ENCODE measurements at regions not wholly inside any gene's neighbourhood (a gene's known extent, or its start where the extent isn't known, plus 50 kb on each side); places are given as distances from the start of the nearest gene placed in this dataset.

GRCh38 chr1:217029281-217030157, 306.3 kb upstream of the ESRRG start:
- DNase-seq: no peak

- no peak for DNase-seq
Measured at GRCh38 chr1:217027403-217028080, 304.3 kb upstream of the ESRRG start.

GRCh38 chr1:217026531-217026930, 303.3 kb upstream of the ESRRG start:
- no peak for DNase-seq

DNA sequence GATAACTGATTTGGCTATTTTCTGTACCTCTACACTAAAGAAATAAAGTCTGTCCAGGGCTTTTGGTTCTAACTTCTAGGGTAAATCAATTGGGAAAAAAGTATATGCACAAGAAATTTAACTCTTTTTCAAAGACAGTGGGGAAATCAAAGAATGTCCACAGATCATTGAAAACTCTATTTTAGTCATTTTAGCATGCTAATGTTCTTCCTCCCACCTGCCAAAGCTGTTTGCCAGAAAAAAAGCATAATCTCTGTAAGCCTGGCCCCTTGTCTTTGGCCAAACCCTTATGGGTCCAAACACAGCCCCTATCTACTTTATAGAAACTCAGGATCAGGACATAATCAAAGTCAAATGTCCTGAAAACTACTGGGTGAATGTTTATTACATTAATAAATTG, 302.2 kb upstream of the ESRRG start:
- DNase-seq: no peak

DNA sequence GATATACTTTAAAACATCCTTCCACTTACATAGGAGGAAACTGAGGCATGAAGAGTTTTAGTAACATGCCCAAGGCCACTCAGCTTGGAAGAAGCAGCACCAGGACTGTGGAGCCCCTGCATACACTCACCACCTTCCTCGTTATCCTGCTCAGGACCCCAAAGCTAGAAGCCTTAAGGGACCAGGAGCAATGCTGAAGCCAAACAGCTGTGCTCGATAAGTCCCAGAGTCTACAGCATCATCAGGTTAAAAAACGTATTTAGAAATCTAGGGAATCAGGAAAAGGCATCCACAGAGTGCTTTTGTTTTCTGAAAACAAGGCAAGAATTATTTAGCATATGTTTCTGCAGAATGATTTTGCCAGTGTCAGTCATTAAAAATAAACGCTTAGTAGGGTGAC, 301.7 kb upstream of the ESRRG start:
- no peak for DNase-seq

- no peak for DNase-seq
Measured at GRCh38 chr1:217021956-217022355, 298.7 kb upstream of the ESRRG start.

DNA sequence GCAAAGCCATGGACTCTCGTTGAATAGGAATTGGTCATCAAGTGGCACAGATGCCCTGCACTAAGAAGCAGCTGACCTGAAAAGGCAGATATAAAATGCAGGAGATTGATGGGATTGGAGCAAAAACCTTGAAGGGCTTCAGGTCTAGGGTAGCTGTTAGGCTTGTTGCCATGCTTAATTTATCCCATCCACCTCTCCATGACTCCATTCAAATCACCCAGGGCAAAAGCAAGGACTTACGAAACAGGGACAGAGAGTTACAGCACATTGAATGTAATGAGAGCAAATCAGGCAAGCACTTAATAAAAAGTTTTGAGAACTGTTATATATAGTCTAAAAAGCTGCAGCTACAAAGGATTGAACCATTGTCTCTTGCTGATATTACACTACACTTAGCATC, 298.2 kb upstream of the ESRRG start:
- DNase-seq: no peak

DNA sequence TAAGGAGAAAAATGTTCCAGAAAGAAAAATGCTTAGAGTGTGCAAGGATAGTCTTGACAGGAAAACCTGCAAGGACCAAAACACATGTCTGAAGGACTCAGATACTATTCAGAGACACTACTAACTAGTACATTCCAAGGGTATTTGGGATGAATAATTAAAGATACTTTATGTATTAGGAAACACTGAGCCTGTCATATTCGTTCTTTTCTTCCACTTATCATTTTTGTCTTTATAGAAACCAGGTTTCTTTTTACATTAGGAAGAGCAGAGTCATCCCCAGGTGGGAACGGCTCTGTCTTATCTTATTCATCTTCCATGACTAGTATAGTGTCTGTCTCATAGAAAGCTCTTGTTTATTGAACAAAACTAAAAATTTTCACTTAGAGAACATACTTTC, 296.2 kb upstream of the ESRRG start:
- no peak for DNase-seq

- no peak for DNase-seq
Measured at GRCh38 chr1:217018648-217019047, 295.4 kb upstream of the ESRRG start.

GRCh38 chr1:217017165-217017564, 293.9 kb upstream of the ESRRG start:
- DNase-seq: no peak

DNA sequence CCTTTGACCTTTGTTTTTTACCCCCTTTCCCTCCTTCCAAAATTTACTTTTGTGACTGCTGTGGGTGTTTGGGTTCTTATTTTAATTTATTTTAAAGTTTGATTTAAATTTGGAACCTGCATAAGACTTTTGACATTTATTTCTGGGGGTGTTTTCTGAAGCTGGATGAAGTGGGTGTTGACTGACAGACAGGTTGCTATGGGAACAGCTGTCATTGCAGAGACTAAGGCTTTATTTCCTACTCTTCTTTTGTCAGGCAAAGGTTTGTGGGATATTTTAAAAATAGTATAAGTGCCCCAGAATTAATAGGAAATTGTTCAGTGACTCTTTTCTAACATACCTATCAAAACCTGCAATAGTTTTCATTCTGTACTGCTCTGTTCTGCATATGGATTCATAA, 290.8 kb upstream of the ESRRG start:
- no peak for DNase-seq

GRCh38 chr1:217012659-217013058, 289.4 kb upstream of the ESRRG start:
- no peak for DNase-seq

DNA sequence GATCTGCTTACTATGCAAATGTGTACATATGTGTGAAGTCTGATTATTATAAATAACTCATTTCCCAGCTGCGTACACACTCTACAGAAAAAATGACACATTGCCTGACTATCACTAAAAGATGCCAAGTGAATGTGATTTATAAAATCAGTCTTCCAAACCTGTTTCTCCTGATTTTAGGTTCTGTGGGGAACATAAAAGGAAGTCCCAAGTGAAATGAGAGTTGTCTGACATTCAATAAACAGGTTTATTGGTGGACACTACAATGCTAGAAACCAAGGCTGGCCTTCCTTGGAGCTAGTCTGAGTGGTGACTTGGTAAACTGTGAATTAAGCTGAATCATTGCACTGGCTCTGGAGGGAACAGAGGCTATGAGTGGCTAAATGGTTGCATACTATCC, 287.9 kb upstream of the ESRRG start:
- no peak for DNase-seq

DNA sequence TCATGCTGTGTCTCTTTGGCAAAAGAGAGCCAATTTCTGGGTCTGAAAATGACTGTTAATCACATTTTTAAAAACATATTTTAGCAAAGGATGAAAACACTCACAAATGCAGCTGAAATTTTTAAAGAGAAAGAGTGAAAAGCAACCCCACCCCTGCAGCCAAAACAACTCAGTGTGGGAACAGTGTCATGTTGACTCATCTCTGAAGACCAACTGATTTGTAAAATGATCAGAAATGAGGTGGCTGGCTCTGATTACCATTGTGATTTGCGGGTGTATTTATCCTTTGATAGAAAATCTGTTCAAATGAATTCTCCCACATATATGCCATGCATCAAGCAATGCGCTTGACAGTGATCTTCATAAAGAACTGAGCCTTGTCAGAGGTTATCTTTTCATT, 287.0 kb upstream of the ESRRG start:
- DNase-seq: no peak

DNA sequence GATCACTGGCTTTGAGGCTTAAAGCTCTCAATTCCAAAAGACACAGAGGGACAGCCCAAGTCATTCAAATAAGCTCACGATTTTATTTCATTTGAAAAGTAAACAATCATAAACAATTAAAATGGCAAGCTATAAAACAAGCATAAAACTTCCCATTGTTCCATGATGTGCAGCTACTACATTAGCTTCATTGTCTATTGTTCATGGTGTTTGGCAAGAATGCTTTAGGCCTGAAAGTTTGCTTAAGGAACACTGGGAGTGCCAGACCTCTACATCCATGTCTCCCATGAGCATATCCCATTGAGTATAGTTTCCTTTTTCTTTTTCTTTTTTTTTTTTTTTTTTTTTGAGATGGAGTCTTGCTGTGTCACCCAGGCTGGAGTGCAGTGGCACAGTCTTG, 286.1 kb upstream of the ESRRG start:
- peak; percentile 53 for DNase-seq

GRCh38 chr1:217004776-217005436, 281.7 kb upstream of the ESRRG start:
- DNase-seq: no peak

- DNase-seq: no peak
Measured at GRCh38 chr1:217003355-217003754, 280.1 kb upstream of the ESRRG start.

GRCh38 chr1:216997831-216998230, 274.6 kb upstream of the ESRRG start:
- DNase-seq: no peak

DNA sequence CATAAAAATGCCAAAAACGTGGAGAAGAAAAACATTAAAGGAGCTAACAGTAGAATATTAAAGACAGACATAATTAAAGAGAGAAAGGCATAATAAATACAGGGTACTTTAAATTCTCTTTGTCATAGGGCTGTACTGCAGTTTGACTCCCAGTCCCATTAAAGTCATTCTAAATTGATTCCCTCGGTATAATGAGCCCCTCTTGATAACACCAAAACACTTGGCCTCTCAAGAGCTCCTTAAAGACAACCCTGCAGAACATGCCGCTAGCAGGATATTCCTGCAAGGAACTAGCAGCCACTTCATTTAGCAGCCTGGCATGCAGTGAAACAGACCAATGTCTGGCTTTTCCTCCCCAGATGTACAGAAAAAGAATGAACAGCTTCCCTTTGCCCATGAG, 273.8 kb upstream of the ESRRG start:
- DNase-seq: no peak

DNA sequence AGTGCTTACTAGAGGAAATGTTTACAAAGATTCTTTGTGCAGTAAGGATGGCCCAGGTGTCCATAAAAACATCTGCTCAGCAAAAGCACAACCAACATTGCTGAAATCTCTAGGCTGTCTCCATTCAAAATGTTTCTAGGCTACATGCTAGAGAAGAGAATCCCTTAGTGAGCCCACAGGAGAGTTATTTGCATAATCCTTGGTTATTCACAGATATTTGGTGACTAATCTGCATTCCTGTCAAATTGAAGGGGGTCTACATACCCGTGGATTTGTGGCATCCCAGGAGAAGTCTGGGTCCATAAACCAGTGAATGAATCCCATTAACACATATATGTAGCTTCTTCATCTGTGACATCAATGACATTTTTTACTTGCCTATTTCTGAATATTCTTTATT, 261.3 kb upstream of the ESRRG start:
- DNase-seq: no peak

DNA sequence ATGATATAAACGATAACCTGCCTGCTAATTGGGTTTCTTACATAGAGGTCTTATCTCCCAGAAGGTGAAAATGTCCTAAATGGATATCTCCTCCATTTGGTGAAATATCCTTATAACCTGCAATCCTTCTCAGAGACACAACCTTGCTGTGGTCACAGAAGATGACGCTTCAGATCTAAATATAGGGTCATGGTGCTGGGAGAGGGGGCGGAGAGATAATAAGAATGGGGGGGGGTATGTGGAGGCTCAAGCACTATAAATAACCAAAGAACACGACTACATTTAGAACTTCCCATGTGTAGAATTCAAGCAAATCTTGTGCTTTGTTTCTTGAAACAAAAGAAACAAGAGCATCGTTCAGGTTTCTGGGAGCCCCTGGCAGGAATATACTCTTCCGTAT, 260.6 kb upstream of the ESRRG start:
- DNase-seq: no peak

- DNase-seq: no peak
Measured at GRCh38 chr1:216961516-216961915, 238.3 kb upstream of the ESRRG start.

DNA sequence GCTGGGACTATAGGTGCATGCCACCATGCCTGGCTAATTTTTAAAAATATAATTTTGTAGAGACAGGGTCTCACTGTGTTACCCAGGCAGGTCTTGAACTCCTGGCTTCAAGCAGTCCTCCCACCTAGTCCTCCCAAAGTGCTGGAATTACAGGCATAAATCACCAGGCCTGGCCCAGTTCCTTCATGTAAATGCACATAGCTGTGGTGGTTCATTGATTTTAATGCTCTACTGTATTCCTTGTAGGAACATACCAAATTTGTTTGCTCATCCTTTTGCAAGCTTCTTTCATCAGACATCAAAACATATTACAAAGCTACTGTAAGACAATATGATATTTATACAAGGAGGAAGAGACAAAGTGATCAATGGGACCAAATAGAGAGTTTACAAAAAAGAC, 237.5 kb upstream of the ESRRG start:
- no peak for DNase-seq

GRCh38 chr1:216958569-216958968, 235.3 kb upstream of the ESRRG start:
- DNase-seq: no peak

All from midbrain (tissue), 1 donor.